IPS-15b (cell line): ENCODE measurements at regions not wholly inside any gene's neighbourhood (a gene's known extent, or its start where the extent isn't known, plus 50 kb on each side); places are given as distances from the start of the nearest gene placed in this dataset.
"Not testable (repeated sequence)": the region's sequence is repeated elsewhere in the genome, so short reads cannot be mapped to it uniquely, and the experiment has no call there.

Experiments used
- H3K27me3 ChIP-seq: one replicate; pipeline ENCODE4 v1.6.1; 2013; ENCODE audit warnings: low read length; ENCODE audit not compliant: control insufficient read depth, insufficient read depth
- H3K36me3 ChIP-seq: one replicate; pipeline ENCODE4 v1.6.1; 2013; ENCODE audit warnings: low read length; ENCODE audit not compliant: control insufficient read depth, insufficient read depth
- H3K4me1 ChIP-seq: one replicate; pipeline ENCODE4 v1.6.1; 2013; ENCODE audit warnings: mild to moderate bottlenecking, low read length; ENCODE audit not compliant: control insufficient read depth, insufficient read depth
- H3K4me3 ChIP-seq: one replicate; pipeline ENCODE4 v1.5.1; 2013; ENCODE audit warnings: low read depth, low read length
- H3K9ac ChIP-seq: one replicate; pipeline ENCODE4 v1.6.1; 2013; ENCODE audit warnings: low read depth, mild to moderate bottlenecking, low read length
- H3K9me3 ChIP-seq: one replicate; pipeline ENCODE4 v1.6.1; 2013; ENCODE audit warnings: mild to moderate bottlenecking, low read length; ENCODE audit not compliant: control insufficient read depth, insufficient read depth

GRCh38 chr7:9163691-9164090 lies 730.3 kb downstream of the NXPH1 start:
- not testable (repeated sequence) for H3K27me3 ChIP-seq, H3K9ac ChIP-seq, H3K4me1 ChIP-seq, H3K9me3 ChIP-seq, H3K4me3 ChIP-seq, H3K36me3 ChIP-seq

GRCh38 chr7:9175871-9176270 lies 742.5 kb downstream of the NXPH1 start:
- no peak overlapping the region for H3K4me3 ChIP-seq
- H3K27me3 ChIP-seq, result no peaks in the 10 kb centered on the region
- H3K9me3 ChIP-seq, result no peaks in the 10 kb centered on the region
- no peaks in the 10 kb centered on the region for H3K4me1 ChIP-seq
- no peaks in the 10 kb centered on the region for H3K36me3 ChIP-seq
- no peak overlapping the region for H3K9ac ChIP-seq

GRCh38 chr7:9181356-9181755 lies 747.9 kb downstream of the NXPH1 start:
- Histone ChIP-seq H3K4me3 (no peak overlapping the region), H3K9ac (no peak overlapping the region), H3K9me3 (no peaks in the 10 kb centered on the region), H3K4me1 (no peaks in the 10 kb centered on the region), H3K27me3 (no peaks in the 10 kb centered on the region), H3K36me3 (no peaks in the 10 kb centered on the region)

- Histone ChIP-seq H3K9ac (no peak overlapping the region), H3K9me3 (no peaks in the 10 kb centered on the region), H3K4me3 (no peak overlapping the region), H3K4me1 (no peaks in the 10 kb centered on the region), H3K27me3 (no peaks in the 10 kb centered on the region), H3K36me3 (no peaks in the 10 kb centered on the region)
Measured at GRCh38 chr7:9186730-9187129, 753.3 kb downstream of the NXPH1 start.

- Histone ChIP-seq H3K27me3 (no peaks in the 10 kb centered on the region), H3K36me3 (no peaks in the 10 kb centered on the region), H3K4me1 (no peaks in the 10 kb centered on the region), H3K4me3 (no peak overlapping the region), H3K9ac (no peak overlapping the region), H3K9me3 (no peaks in the 10 kb centered on the region)
Measured at GRCh38 chr7:9189703-9190102, 756.3 kb downstream of the NXPH1 start.

- H3K9ac ChIP-seq, result no peak overlapping the region
Measured at GRCh38 chr7:9192969-9193368, 759.6 kb downstream of the NXPH1 start.

GRCh38 chr7:9200626-9201025 lies 767.2 kb downstream of the NXPH1 start:
- Histone ChIP-seq H3K4me1 (no peaks in the 10 kb centered on the region), H3K36me3 (no peaks in the 10 kb centered on the region), H3K27me3 (no peaks in the 10 kb centered on the region), H3K9me3 (no peaks in the 10 kb centered on the region), H3K4me3 (no peak overlapping the region), H3K9ac (no peak overlapping the region)

More at GRCh38 chr7:9192969-9193368, 759.6 kb downstream of the NXPH1 start:
- no peaks in the 10 kb centered on the region for H3K9me3 ChIP-seq
- H3K27me3 ChIP-seq, result no peaks in the 10 kb centered on the region
- no peaks in the 10 kb centered on the region for H3K36me3 ChIP-seq
- no peak overlapping the region for H3K4me3 ChIP-seq
- H3K4me1 ChIP-seq, result no peaks in the 10 kb centered on the region

- Histone ChIP-seq H3K27me3 (no peaks in the 10 kb centered on the region), H3K4me1 (no peaks in the 10 kb centered on the region), H3K36me3 (no peaks in the 10 kb centered on the region), H3K9me3 (no peaks in the 10 kb centered on the region), H3K9ac (no peak overlapping the region), H3K4me3 (no peak overlapping the region)
Measured at GRCh38 chr7:9201928-9202327, 768.5 kb downstream of the NXPH1 start.

- no peaks in the 10 kb centered on the region for H3K36me3 ChIP-seq
- no peaks in the 10 kb centered on the region for H3K27me3 ChIP-seq
- no peak overlapping the region for H3K4me3 ChIP-seq
- no peaks in the 10 kb centered on the region for H3K4me1 ChIP-seq
- no peak overlapping the region for H3K9ac ChIP-seq
- no peaks in the 10 kb centered on the region for H3K9me3 ChIP-seq
Measured at GRCh38 chr7:9204571-9204970, 771.2 kb downstream of the NXPH1 start.

- Histone ChIP-seq H3K9ac (no peak overlapping the region), H3K9me3 (no peaks in the 10 kb centered on the region), H3K4me1 (no peaks in the 10 kb centered on the region), H3K36me3 (no peaks in the 10 kb centered on the region), H3K4me3 (no peak overlapping the region), H3K27me3 (no peaks in the 10 kb centered on the region)
Measured at GRCh38 chr7:9210114-9210513, 776.7 kb downstream of the NXPH1 start.

GRCh38 chr7:9217204-9217603 lies 783.8 kb downstream of the NXPH1 start:
- H3K27me3 ChIP-seq, result no peaks in the 10 kb centered on the region
- no peaks in the 10 kb centered on the region for H3K4me1 ChIP-seq
- no peaks in the 10 kb centered on the region for H3K36me3 ChIP-seq
- H3K9ac ChIP-seq, result no peak overlapping the region
- no peaks in the 10 kb centered on the region for H3K9me3 ChIP-seq
- H3K4me3 ChIP-seq, result no peak overlapping the region

- no peaks in the 10 kb centered on the region for H3K9me3 ChIP-seq
- H3K9ac ChIP-seq, result no peak overlapping the region
- no peak overlapping the region for H3K4me3 ChIP-seq
- no peaks in the 10 kb centered on the region for H3K36me3 ChIP-seq
- no peaks in the 10 kb centered on the region for H3K27me3 ChIP-seq
- no peaks in the 10 kb centered on the region for H3K4me1 ChIP-seq
Measured at GRCh38 chr7:9226500-9226899, 793.1 kb downstream of the NXPH1 start.

GRCh38 chr7:9231630-9232121 lies 798.3 kb downstream of the NXPH1 start:
- Histone ChIP-seq H3K9me3 (no peaks in the 10 kb centered on the region), H3K4me1 (no peaks in the 10 kb centered on the region), H3K4me3 (no peak overlapping the region), H3K27me3 (no peaks in the 10 kb centered on the region), H3K9ac (no peak overlapping the region), H3K36me3 (no peaks in the 10 kb centered on the region)
